ENCODE measurements at regions not wholly inside any gene's neighbourhood (a gene's known extent, or its start where the extent isn't known, plus 50 kb on each side); places are given as distances from the start of the nearest gene placed in this dataset.

DNA sequence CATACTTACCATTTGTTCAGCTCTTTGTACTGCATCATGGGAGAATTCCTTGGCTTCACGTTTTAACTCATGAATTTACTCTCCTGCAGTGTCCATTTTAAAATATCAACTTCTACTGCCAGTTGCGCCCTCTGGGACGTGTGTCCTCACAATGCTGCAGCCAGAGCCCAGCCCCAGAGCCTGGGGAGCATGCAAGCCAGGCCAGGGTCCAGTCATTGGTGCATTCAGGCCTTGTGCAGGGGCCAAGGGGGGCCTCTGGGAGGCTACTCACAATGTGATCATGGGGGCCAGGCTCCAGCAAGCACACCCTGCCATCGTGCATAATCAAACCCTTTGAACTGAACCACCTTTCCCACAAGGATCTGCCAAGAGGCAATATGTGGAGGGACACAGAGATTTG, 105.6 kb upstream of the CCDC112 start:
- DNase-seq: no peak

DNA sequence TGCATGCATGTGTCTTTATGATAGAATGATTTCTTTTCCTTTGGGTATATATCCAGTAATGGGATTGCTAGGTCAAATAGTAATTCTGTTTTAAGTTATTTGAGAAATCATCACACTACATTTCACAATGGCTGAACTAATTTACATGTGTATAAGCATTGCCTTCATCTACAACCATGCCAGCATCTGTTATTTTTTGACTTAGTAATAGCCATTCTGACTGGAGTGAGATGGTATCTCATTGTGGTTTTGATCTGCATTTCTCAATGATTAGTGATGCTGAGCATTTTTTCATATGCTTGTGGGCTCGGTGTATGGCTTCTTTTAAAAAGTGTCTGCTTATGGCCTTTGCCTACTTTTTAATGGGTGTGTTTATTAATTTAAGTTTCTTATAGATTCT, 102.3 kb upstream of the CCDC112 start:
- no peak for DNase-seq

DNA sequence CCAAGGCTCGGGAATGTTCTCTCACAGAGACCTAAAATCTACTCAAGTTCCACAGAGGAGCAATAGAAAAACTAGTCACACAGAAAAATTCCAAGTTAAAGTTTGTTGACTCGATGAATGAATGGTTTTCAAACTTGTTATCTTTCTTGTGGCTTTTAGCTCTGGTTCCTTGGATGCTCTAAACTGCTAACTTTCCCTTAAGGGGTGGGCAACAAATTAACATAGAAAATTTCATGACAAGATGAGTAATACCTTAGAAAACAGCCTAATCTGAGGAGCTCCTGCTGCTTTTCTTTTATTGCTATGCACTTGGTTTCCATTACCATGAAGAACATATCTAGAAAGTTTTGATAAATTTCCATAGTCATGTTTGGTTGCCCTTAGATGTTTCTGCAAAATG, 100.2 kb upstream of the CCDC112 start:
- no peak for DNase-seq

DNA sequence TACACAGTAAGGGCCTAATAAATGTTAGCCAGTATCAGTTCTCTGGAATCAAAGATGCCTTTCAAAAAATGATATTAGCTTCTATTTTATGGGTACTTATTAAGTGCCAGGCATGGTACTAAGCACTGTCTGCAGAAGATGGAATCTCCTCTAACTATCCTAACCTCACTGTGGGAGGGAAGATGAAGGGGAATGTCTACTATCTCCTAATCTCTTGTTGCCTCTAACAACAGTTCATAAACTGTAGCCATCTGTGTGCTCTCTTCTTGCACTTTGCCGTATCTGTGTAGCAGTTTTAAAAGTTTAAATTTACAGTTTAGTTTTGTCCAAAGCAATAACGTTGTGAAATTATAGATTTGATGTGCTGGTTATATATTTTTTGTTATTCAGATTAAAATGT, 99.6 kb upstream of the CCDC112 start:
- no peak for DNase-seq

DNA sequence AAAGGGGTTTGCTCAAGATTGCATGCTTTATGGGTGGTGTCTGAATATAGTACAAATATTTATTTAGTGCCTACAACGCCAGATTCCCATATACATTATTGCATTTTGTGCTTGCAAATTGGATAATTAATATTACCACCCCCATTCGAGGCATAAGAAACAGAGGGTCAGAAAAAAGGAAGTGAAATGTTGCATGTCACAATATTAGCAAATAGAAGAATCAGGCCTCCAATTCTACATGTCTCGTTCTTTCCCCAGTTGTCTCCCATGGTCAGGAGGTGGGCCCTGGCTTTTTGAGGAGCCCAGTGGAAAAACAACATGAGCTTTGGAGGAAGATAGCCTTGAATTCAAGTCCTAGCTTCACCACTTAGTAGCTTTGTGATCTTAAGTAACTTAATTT, 98.1 kb upstream of the CCDC112 start:
- DNase-seq: no peak

DNA sequence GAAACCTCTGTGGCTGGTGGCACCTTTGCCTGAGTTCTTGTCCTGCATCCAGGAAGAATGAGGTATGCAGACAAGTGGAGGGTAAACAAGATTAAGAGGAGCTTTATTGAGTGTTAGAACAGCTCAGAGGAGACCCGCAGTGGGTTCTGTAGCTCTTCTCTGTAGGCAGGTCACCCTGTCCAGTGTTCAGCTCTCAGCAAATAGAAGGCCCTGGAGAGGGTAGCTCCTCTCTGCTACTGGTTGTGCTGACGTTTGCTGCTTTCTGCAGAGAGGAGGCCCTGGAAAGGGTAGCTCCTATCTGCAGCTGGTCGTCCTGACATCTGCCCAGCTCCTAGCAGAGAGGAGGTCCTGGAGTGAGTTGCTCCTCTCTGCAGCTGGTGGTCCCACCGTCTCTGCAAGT, 96.8 kb upstream of the CCDC112 start:
- no peak for DNase-seq

DNA sequence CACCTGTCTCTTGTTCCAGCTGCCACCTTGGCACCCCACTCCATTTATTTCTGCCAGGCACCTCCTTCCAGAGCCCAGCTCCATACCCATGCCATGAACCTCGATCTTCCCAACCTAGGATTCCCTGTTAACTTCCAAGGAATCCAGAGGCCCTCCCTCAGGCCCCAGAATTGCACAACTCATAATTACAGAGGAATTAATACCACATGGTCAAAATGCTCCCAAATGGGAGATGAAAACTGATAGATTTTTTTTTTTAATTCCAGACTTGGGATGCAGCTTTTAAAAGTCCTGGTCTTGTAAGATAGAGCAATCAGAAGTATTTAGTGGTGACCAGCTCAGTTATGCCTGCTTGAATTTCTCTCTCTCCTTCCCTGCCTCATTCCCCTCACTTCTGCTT, 96.2 kb upstream of the CCDC112 start:
- DNase-seq: no peak

DNA sequence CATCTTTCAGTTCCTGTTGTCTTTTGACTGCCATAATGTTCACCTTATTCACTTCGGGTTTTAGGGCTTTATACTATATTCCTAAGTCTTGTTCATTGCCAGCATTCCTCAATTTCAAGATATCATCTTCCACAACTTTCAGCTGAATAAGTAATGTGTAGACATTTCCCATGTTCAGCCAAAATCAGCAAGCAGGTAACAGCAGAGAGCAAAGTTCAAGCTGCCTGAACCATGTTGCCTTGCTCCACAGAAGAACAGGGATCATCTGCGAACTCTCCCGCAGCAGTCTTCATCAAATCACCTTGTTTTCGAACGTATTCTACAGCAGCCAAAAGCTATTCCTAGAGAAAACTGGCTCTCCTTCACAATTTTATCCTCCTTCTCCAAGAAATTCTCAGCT, 95.3 kb upstream of the CCDC112 start:
- no peak for DNase-seq

DNA sequence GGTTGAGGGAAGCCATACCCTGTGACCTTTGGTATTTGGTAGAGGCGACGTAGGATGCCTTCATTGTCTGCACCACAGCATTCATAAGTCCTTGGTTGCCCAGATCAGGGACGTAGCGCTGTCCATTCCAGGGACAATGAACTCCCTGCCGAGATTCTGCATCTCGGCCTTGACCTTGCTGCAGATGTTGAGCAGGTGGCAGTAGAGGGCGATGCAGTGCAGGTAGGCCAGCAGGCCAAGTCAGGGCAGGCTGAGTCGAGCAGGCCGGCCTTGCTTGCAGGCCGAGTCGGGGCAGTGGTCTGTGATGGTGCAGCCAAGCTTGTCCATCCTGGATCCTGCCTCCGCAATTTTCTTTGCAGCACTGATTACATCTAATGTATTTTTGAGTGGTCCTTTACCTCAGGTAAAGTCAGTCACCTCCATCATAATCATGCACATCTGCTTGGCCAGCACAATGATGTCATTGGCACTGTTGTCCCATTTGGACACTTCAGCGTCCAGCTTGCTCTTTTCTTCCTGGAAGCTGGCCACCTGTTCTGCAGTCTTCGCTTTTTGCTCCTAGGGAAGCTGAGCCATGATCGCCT, 93.4 kb upstream of the CCDC112 start:
- DNase-seq: no peak

DNA sequence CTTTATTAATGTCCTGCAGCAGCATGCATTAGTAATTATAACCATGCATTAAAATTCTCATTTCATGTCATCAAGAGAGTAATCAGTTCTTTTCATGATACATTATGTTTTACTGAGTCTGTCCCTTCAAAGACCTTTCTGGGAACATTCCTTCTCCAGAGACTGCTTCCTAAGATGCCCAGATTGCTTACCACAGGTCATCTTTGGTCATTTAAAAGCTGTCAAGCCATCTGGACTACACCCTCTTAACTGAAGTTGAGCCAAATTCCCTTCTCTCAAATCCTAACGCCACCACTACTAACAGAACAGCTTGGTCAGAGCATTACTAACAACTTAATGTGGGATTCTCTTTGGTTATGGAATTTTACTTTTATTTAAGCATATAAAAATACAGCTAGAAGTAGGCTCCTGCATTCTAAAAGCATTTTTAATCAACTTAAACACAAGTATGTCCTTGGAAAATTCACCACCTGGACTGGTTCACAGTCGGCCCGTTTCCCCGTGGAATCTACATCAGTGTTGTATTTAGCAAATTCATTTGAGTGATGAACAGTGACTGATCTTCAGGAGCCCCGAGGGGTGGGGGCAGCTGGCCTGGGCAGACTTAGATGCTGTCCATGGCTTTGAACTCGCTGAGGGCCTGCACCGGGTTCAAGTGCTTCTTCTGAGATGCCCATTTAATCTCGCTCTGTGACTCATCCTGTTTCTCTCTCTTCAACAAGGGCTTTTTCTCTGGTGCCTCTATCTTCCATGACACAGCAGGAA, 92.8 kb upstream of the CCDC112 start:
- peak; percentile 52 for DNase-seq

DNA sequence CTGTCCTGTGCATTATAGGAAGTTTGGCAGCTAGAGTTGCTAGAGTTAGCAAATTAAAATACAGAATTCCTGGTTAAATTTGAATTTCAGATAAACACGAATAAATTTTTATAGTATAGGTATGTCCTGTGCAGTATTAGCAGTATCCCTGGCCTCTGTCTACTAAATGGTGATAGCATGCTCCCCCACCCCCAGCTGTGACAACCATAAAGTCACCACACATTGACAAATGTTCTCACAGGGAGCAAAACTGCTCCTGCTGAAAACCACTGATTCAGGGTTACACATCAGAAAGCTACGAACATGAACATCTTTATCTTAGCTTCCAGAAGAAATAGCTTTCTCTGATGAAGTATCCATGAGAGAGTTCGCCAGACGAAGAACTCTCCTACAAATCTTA, 91.8 kb upstream of the CCDC112 start:
- no peak for DNase-seq

DNA sequence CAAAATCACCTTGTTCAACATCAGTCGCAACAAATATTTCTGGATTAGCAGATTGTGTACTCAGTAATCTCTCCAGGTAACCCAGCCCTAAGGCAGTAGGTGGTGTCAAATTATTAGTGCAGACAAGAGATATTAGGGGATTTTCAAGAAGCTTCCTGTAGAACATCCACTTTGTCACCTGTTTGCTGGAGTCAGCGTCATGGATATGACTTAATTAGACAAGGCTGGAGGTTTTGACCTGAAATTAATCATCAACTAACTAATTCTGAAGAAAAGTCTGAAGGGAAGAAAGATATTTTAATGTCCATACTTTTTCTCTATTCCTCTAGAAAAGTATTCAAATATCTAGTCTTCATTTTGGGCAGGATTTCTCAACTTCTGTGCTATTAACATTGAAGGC, 91.4 kb upstream of the CCDC112 start:
- DNase-seq: no peak

DNA sequence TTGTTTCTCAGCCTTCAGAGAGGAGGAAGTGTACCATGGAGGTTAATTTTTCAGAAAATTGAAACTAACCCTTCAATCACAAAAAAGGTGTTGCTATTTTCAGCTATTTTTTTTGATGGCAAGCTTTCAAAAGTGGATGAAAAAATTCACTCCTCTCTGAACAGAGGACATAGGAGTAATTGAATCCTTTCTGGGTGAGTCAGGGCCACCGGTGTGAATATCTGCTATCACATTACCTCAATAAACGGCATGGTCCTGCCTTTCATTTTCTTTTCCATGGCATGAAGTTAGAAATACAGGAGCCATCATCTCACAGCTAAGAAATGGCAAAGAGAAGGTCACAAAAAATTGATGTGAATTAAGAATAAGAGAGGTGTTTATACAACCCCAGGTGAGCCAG, 90.2 kb upstream of the CCDC112 start:
- no peak for DNase-seq

DNA sequence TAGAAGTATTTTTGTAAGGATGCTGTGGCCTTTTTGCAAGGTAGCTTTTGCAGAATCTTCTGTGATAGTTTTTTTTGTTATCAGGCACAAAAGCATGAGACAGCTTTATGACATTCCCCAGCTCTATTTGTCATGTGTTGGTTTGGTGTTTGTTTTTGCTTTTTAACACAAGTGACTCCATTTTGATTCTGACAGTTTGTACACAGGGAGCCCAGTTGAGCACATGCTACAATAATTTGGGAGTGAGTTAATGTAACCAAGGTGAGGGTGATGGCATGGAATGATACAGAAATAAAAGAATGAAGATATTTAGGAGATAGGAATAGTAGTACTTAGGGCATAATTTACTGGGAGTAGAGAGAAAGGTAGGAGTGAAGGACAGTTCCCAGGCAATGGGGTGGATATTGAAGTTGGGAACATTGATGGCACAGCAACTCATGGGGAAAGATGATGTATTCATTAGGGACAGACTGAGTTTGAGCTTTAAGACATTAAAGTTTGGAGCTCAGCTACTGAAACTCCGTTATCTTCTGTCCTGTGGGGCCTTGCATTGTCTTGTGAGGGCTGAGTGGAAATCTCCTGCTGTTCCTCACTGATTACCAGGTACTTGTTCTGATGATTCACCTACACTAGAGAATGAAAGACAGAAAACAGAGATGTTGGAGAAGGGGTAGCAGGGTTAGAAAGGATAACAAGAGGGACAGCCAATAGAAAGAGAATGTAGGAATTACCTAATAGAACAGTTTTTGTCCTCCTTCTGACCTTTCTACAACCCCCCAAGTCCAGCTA, 88.3 kb upstream of the CCDC112 start:
- DNase-seq: no peak

DNA sequence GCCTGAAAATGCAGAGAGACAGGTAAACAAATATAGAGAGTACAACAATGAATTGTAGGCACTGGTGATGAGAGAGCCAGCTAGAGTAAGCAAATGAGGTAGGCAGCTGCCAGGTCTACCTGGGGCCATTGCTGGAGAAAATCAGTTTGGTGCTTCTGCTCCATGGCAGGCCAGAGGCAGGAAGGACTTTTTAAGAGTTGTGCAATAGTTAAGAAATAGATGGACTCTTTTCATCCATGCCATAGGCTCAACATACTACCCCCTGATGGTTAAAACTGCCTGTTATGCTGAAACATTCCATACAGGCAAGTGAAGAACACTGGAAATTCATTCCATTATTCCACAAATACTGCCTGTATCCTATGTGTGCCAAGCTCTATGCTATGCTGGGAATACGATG, 86.5 kb upstream of the CCDC112 start:
- no peak for DNase-seq

DNA sequence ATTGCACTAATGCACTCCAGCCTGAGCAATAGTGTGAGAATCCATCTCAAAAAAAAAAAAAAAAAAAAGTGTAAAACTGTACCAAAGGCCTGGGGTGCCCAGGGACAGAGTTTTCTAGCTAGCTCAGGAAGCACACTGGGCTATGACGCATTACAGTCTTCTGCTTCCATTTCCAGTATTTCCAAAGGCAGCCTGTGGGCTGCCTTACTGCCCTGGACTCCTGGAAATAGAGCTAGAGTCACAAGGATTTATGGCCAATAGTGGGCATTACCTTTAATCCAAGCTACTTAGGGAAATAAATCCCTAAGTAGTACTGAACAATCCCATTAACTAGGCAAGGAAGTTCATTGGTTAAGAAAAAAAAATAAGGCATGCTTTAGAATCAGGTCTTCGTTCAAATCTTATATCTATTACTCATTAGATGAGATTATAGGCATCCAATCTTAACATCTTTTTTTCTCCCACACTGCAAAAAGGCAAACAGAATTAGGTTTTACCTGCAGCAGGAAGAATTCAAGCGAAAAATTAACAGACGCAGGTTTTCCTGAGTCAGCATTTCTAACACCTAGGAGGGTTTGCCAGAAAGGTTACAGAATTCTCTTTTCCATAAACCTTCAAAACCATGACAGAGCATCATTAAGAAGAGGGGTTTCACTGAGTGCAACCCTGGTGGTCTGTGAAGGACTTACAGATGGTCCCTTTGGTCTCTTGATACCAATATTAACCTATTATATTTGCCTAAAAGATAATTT, 85.6 kb upstream of the CCDC112 start:
- no peak for DNase-seq

DNA sequence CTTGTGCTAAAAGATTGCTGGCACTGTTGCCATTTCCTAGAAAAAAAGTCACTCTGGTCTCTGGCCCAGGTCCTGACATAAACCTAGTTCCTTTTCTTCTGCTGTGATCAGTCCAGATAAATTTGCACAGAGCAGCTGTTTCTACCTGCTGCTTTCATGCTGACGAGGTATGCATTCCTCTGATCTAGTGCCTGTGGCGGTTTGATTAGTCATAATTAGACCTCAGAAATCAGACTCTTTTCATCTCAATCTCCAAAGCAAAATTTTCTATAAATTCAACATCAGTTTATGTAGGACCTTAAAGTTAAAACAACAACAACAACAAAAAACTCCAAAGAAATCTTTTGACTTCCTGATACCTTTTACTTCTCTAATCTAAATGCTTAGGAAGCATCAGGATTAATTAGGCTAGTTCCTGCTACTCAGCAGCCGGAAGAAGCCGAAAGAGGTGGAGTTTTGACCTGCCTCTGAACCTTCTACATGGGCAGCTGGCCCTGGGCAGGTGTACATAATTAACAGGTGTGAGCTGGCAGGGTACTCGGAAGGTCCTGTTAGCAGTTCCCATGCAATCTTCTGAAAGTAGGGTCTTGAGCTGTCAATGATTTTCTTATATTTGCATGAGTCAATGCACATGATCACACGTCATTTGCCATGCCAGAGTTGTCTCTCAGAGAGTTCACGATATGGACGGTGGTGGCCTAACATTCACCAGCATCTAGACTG, 83.3 kb upstream of the CCDC112 start:
- no peak for DNase-seq

DNA sequence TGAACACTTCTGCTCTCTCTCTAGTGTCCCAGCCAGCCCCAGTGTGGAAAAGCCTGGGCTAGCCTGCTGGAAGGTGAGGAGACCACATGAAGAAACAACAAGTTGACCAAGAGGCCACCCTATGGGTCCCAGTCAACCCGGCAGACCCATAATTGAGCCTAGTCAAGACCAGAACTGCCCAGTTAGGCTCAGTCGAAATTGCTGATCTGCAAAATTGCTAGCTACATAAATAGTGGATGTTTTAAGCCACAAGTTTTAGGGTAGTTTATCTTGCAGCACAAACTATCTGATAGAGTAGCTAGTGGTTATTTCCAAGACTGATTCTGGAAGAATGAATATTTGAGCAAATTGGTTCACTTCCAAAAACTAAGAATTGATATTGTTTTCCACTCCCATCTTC, 82.3 kb upstream of the CCDC112 start:
- no peak for DNase-seq

DNA sequence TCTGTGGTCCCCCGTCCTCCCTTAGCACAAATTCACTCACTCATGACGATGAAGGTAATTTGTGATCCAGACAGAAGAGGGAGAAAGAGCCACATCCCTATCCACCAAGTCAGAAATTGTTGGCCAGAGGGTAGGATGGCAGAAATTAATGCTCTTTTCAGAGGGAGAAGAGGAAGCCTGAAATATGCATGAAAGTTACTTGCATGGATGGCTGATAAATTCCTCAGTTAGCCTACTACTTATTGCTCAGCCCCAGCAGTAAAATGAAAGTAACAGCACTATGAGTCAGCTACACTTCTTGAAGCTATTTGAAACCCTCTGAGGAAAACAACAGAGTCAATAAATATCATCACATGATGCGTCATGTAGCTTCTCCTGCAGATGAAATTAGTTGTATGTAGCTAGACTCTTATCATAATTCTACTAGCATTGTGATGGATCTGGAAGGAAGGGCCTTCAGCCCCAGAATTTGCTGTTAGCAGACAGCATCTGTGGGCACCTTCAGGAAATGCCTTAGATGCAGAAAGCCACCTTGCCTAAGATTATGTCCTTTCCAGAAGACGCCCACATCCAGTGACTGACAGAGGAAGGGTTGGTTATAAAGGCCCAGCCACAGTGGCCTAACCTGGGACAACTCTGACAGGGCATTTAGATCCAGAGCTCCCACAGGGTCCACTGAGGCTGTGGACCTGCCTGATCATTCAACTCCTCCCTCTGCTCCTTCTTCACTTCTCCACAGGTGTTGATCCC, 81.2 kb upstream of the CCDC112 start:
- no peak for DNase-seq

DNA sequence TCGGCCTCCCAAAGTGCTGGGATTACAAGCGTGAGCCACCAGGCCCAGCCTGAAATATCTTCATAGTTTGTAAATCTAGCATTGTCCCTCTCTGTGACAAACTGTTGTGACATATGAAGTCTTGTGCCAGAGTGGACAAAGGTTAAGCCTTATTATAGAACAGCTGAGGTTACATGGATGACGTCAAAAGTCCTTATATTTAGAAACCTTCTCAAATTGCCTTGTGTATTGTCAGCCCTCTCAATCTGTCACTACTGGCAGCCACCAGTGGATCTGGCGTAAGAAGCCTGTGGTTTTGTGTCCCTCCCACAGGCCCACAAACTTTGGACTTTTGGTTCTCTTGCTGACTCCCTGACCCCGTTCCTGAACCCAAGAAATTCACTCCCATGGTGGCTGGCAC, 79.4 kb upstream of the CCDC112 start:
- no peak for DNase-seq

DNA sequence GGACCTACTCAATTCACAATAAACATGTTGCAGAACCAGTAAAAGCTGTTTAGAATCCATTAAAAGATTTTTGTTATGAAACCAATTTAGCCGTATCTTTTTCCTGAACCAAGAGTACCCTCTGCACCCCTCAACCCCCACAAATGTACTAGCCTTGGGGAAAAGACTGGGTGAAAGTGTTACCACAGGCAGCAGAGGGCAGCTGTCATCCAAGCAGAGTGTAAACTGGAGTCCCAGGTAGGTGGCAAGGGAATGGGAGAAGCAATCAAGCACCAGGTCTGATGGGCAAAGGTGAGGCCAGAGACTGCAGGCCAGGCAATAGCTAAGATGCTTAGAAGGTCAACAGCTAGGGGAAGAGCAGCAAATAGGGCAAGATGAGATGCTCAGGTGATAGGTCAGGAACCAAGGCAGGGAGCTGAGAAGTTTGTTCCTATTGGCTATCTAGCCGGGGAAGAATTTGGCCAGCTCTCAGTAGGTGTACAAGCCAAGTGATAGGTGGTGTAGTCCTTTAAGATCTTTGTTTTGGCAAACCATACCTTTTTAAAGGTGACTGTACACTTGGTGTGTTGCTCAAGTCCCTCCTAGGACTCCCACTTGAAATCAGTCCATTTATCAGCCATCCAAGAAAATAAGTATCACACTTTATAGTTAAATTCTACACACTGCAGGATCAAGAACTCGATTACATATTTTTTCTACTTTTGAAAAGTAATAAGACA, 77.8 kb upstream of the CCDC112 start:
- no peak for DNase-seq
